ENCODE measurements at regions not wholly inside any gene's neighbourhood (a gene's known extent, or its start where the extent isn't known, plus 50 kb on each side); places are given as distances from the start of the nearest gene placed in this dataset.

GRCh38 chr18:37742436-37742835, 176.8 kb upstream of the CELF4 start:
- ChIA-PET CTCF (no interaction called here), POLR2A (no interaction called here)
- Histone ChIP-seq H3K79me2 (ENCODE audit: control insufficient read depth, insufficient read depth, low read length) (no peaks in the 10 kb centered on the region), H3K4me1 (ENCODE audit: control insufficient read depth, extremely low read depth, insufficient read depth, low read length) (no peaks in the 10 kb centered on the region), H2AFZ (ENCODE audit: low read depth, low read length) (no peak overlapping the region), H4K20me1 (replicated peaks; ENCODE audit: control insufficient read depth, extremely low read depth, insufficient read depth, low read length) (no peaks in the 10 kb centered on the region), H3K27ac (ENCODE audit: insufficient read depth, low read depth, low read length) (no peak overlapping the region), H3K9ac (replicated peaks; ENCODE audit: extremely low read depth, insufficient read depth, low read length) (no peak overlapping the region), H3K27me3 (ENCODE audit: control insufficient read depth in 2 of 2, insufficient read depth in 2 of 2, low read length in 2 of 2) (no peaks in the 10 kb centered on the region), H3K9me1 (replicated peaks; ENCODE audit: control insufficient read depth, extremely low read depth, insufficient read depth, low read length) (no peaks in the 10 kb centered on the region), H3K36me3 (ENCODE audit: control insufficient read depth in 2 of 2, extremely low read depth in 1 of 2, insufficient read depth in 2 of 2, low read length in 2 of 2) (no peaks in the 10 kb centered on the region), H3K4me2 (ENCODE audit: insufficient read depth, low read length) (no peak overlapping the region), H3K9me3 (replicated peaks; ENCODE audit: control insufficient read depth, insufficient read depth, low read length) (peaks cover 3% of the 10 kb centered on the region), H3K4me3 (replicated peaks in 1 of 3; ENCODE audit: insufficient read depth in 1 of 3, low read depth in 1 of 3, low read length in 3 of 3) (no peak overlapping the region)
- BruUV-seq (replicated peaks): no TSS peak
- TF ChIP-seq MYC (IDR thresholded peaks at IDR 0.05; ENCODE audit: low read depth, low read length) (no peak), POLR2A (IDR thresholded peaks at IDR 0.05; ENCODE audit: low read depth, low read length) (no peak), JUN (IDR thresholded peaks at IDR 0.05; ENCODE audit: borderline replicate concordance, insufficient read depth, insufficient read length, low read depth) (no peak), EZH2 (IDR thresholded peaks at IDR 0.05; ENCODE audit: borderline replicate concordance, low read depth, low read length, severe bottlenecking) (no peak), FOS (IDR thresholded peaks at IDR 0.05; ENCODE audit: borderline replicate concordance, insufficient read depth, low read length) (no peak), POLR2AphosphoS5 (IDR thresholded peaks at IDR 0.05; ENCODE audit: insufficient read depth, low read depth, low read length) (no peak), GATA2 (IDR thresholded peaks at IDR 0.05; ENCODE audit: insufficient read depth, insufficient read length, low read depth, low read length) (no peak), MAX (IDR thresholded peaks at IDR 0.05; ENCODE audit: insufficient read depth, insufficient read length) (no peak), CTCF (IDR thresholded peaks at IDR 0.05; ENCODE audit: extremely low read depth in 1 of 2, insufficient read depth in 1 of 2, low read depth in 1 of 2, low read length in 2 of 2) (no peak)
- dilution Hi-C loops (cut with MboI; ENCODE audit: extremely low pct_ligation_motif_present, low sequenced_read_pairs): no loop called here
- DNase-seq (ENCODE audit: low read depth, low spot score) (no peak), FAIRE-seq (no peak)
- intact Hi-C loops (cut with micrococcal nuclease): no loop called here

Measured in endothelial cell of umbilical vein (primary cell).